CD14-positive monocyte (primary cell): ENCODE measurements at regions not wholly inside any gene's neighbourhood (a gene's known extent, or its start where the extent isn't known, plus 50 kb on each side); places are given as distances from the start of the nearest gene placed in this dataset.
A peak's percentile ranks its signal among the peaks of the same experiment; 100 is the strongest.

Experiments
- DNase-seq, 3 donors: peaks; one replicate each; pipeline ENCODE4 v3.0.0-alpha.2; 2011 to 2022
- H2AFZ ChIP-seq: 2 replicates; pipeline ENCODE4 v1.6.0; 2012; ENCODE audit warnings: mild to moderate bottlenecking, low read depth, low read length, inconsistent platforms; ENCODE audit not compliant: insufficient read depth, poor library complexity, severe bottlenecking
- H3K27ac ChIP-seq, 2 donors: 1 replicate in 1 of 2; 2 replicates in 1 of 2; pipeline ENCODE4 v1.5.1; 2012 to 2013; ENCODE audit warnings: low read length in 2 of 2, control low read depth in 1 of 2, inconsistent platforms in 1 of 2, low read depth in 1 of 2, mild to moderate bottlenecking in 1 of 2
- H3K27me3 ChIP-seq, 2 donors: one replicate each; pipeline versions ENCODE4 v1.6.0 to v1.6.1; 2011 to 2013; ENCODE audit warnings: low read length in 2 of 2; ENCODE audit not compliant: control insufficient read depth in 2 of 2, insufficient read depth in 2 of 2
- H3K36me3 ChIP-seq, 2 donors: replicated peaks in 1 of 2; 1 replicate in 1 of 2; 2 replicates in 1 of 2; pipeline versions ENCODE4 v1.5.1 to v1.6.1; 2012 to 2013; ENCODE audit warnings: low read length in 2 of 2, control low read depth in 1 of 2, inconsistent platforms in 1 of 2, mild to moderate bottlenecking in 1 of 2; ENCODE audit not compliant: insufficient read depth in 2 of 2, control insufficient read depth in 1 of 2
- H3K4me1 ChIP-seq, 2 donors: 1 replicate in 1 of 2; 2 replicates in 1 of 2; pipeline versions ENCODE4 v1.5.1 to v1.6.1; 2012 to 2013; ENCODE audit warnings: low read length in 2 of 2, control low read depth in 1 of 2, inconsistent platforms in 1 of 2, mild to moderate bottlenecking in 1 of 2, moderate library complexity in 1 of 2; ENCODE audit not compliant: insufficient read depth in 2 of 2, control insufficient read depth in 1 of 2
- H3K4me2 ChIP-seq: replicated peaks from 2 replicates; pipeline ENCODE3; 2012; ENCODE audit warnings: low read length, moderate library complexity, mild to moderate bottlenecking; ENCODE audit not compliant: poor library complexity, severe bottlenecking; ENCODE audit errors: extremely low read depth
- H3K4me3 ChIP-seq, 3 experiments: fragments of 200-600 bp in 1 of 3; sonication (generic) in 1 of 3; replicated peaks in 1 of 3; 1 replicate in 2 of 3; 2 replicates in 1 of 3; pipeline ENCODE4 v1.5.1; 2011 to 2013; ENCODE audit warnings: low read length in 3 of 3, mild to moderate bottlenecking in 3 of 3, control low read depth in 2 of 3, low read depth in 2 of 3, inconsistent platforms in 1 of 3, moderate library complexity in 1 of 3
- H3K79me2 ChIP-seq: 2 replicates; pipeline ENCODE4 v1.6.0; 2012; ENCODE audit warnings: mild to moderate bottlenecking, control low read depth, inconsistent platforms, low read length, moderate library complexity; ENCODE audit not compliant: insufficient read depth
- H3K9ac ChIP-seq: 2 replicates; pipeline ENCODE4 v1.6.0; 2017; ENCODE audit warnings: low read length, mild to moderate bottlenecking; ENCODE audit not compliant: insufficient read depth, poor library complexity, severe bottlenecking
- H3K9me3 ChIP-seq, 2 donors: replicated peaks in 1 of 2; 1 replicate in 1 of 2; 2 replicates in 1 of 2; pipeline versions ENCODE4 v1.5.1 to v1.6.1; 2012 to 2013; ENCODE audit warnings: low read length in 2 of 2, control low read depth in 1 of 2; ENCODE audit not compliant: control insufficient read depth in 1 of 2, insufficient read depth in 1 of 2
- H4K20me1 ChIP-seq: 2 replicates; pipeline ENCODE4 v1.6.0; 2012; ENCODE audit warnings: mild to moderate bottlenecking, low read length, control low read depth, moderate library complexity; ENCODE audit not compliant: insufficient read depth
- H3K27ac Mint-ChIP-seq, 7 donors: one replicate each; pipeline ENCODE4 v1.8.0; 2020; ENCODE audit warnings: mild to moderate bottlenecking in 7 of 7, mixed read lengths in 7 of 7, moderate library complexity in 6 of 7, inconsistent platforms in 2 of 7
- H3K27me3 Mint-ChIP-seq, 3 donors: one replicate each; pipeline ENCODE4 v1.8.0; 2021 to 2022; ENCODE audit warnings: low read depth in 3 of 3, mild to moderate bottlenecking in 3 of 3, mixed read lengths in 3 of 3, moderate library complexity in 3 of 3, inconsistent platforms in 1 of 3
- H3K36me3 Mint-ChIP-seq, 2 donors: one replicate each; pipeline ENCODE4 v1.8.0; 2020; ENCODE audit warnings: mixed read lengths in 2 of 2, inconsistent platforms in 1 of 2, mild to moderate bottlenecking in 1 of 2
- H3K4me1 Mint-ChIP-seq: one replicate; pipeline ENCODE4 v1.8.0; 2020; ENCODE audit warnings: mild to moderate bottlenecking, mixed read lengths
- H3K4me3 Mint-ChIP-seq, 2 donors: one replicate each; pipeline ENCODE4 v1.8.0; 2020; ENCODE audit warnings: mild to moderate bottlenecking in 2 of 2, mixed read lengths in 2 of 2, moderate library complexity in 1 of 2
- H3K9me3 Mint-ChIP-seq, 7 donors: one replicate each; pipeline ENCODE4 v1.8.0; 2020 to 2022; ENCODE audit warnings: mixed read lengths in 7 of 7, mild to moderate bottlenecking in 6 of 7, moderate library complexity in 6 of 7, inconsistent platforms in 2 of 7
- CTCF ChIP-seq: fragments of 200-600 bp; IDR thresholded peaks from one replicate; pipeline ENCODE4 v1.8.0; 2022; ENCODE audit warnings: antibody characterized with exemption, mild to moderate bottlenecking
- WGBS: methylation state at CpG from one replicate; pipeline ENCODE4 v1.1.5; 2013; ENCODE audit warnings: missing lambda C conversion rate; ENCODE audit not compliant: insufficient coverage; 5-methylcytosine and 5-hydroxymethylcytosine counted together
- intact Hi-C, 2 donors: fragments of 100-400 bp; cut with micrococcal nuclease; formaldehyde crosslinking; loops; one replicate each; pipeline versions ENCODE4 v1.15.0 to v1.15.1; 2023

- peak overlapping the region; percentile 79 to 97 for H3K27ac ChIP-seq
- no peaks in the 10 kb centered on the region for H3K27me3 Mint-ChIP-seq
Observed at GRCh38 chr2:226122041-226122440, 677.6 kb downstream of the IRS1 start.

DNA sequence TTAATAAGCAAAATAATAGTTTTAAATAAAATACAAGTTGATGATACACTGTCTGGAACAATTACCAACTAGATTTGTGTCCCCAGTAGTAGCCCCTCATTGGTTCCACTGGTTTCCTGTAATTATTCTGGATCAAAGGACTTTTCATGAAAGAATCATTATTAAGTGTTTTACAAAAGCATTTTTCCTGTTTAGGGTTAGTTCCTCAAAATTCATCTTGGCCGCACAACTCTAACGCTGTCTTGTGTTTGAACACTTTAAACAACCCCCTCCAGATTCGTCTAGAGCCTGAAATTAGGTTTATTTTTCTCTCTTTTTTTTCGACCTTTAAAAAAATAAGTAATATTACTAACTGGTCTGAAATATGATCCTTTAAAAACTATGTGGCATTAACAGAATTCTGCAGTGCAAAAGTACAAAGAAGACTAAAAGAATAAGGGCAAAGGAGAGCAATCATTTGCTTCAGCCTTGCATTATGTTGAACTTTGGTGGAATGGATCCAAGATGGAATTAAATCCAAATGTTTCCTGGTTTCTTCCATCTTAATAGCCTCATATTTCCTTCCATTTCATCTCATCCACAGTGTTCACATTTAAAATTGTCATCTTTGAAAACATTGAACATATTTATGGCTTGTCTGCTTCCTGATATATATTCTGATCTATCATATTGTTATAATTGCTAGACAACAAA is 678.4 kb downstream of the IRS1 start:
- H3K4me3 Mint-ChIP-seq = peak overlapping the region in 1 of 2 donors; percentile 35
- no peak for TF ChIP-seq CTCF
- H3K9me3 Mint-ChIP-seq = peaks cover 0 to 2% (median 0%) of the 10 kb centered on the region in 7 donors
- peak overlapping the region; percentile 88 to 96 (median 95) for H3K27ac Mint-ChIP-seq
- Histone ChIP-seq H3K4me2 (peak overlapping the region; percentile 56), H2AFZ (no peak overlapping the region), H3K79me2 (no peaks in the 10 kb centered on the region), H4K20me1 (no peaks in the 10 kb centered on the region), H3K27me3 (no peaks in the 10 kb centered on the region), H3K36me3 (no peaks in the 10 kb centered on the region), H3K4me3 (peak overlapping the region in 1 of 3 experiments; percentile 36), H3K27ac (peak overlapping the region; percentile 25 to 97), H3K9me3 (no peaks in the 10 kb centered on the region), H3K4me1 (peaks cover 65 to 88% of the 10 kb centered on the region in 2 donors), H3K9ac (no peak overlapping the region)
- intact Hi-C loops = loop anchor here in 1 of 2 donors (5.0 kb wide), 1 partner anchor 301 kb away; no protein-coding TSS in a partner anchor
- H3K4me1 Mint-ChIP-seq = peaks cover 68% of the 10 kb centered on the region
- H3K27me3 Mint-ChIP-seq = no peaks in the 10 kb centered on the region
- peak; percentile 18 to 46 (median 44) for DNase-seq
- WGBS = no CpG with 5 or more reads among the region's 4 CpGs
- no peaks in the 10 kb centered on the region for H3K36me3 Mint-ChIP-seq

More at GRCh38 chr2:226122041-226122440, 677.6 kb downstream of the IRS1 start:
- Histone ChIP-seq H3K4me2 (peak overlapping the region; percentile 56), H2AFZ (no peak overlapping the region), H3K36me3 (no peaks in the 10 kb centered on the region), H3K9me3 (no peaks in the 10 kb centered on the region), H3K79me2 (no peaks in the 10 kb centered on the region), H3K4me1 (peaks cover 65 to 88% of the 10 kb centered on the region in 2 donors), H3K9ac (no peak overlapping the region), H3K4me3 (peak overlapping the region in 1 of 3 experiments; percentile 27), H3K27me3 (no peaks in the 10 kb centered on the region), H4K20me1 (no peaks in the 10 kb centered on the region)
- Mint-ChIP-seq H3K36me3 (no peaks in the 10 kb centered on the region), H3K4me1 (peaks cover 68% of the 10 kb centered on the region), H3K4me3 (peak overlapping the region in 1 of 2 donors; percentile 43), H3K27ac (peak overlapping the region; percentile 88 to 96 (median 95)), H3K9me3 (peaks cover 0 to 2% (median 0%) of the 10 kb centered on the region in 7 donors)
- peak; percentile 54 to 81 (median 78) for DNase-seq
- TF ChIP-seq CTCF = no peak
- intact Hi-C loops = loop anchor here in 1 of 2 donors (5.0 kb wide), 1 partner anchor 300 kb away; no protein-coding TSS in a partner anchor
